Inferior parietal cortex (tissue), 1 donor: ENCODE measurements at regions not wholly inside any gene's neighbourhood (a gene's known extent, or its start where the extent isn't known, plus 50 kb on each side); places are given as distances from the start of the nearest gene placed in this dataset.
"Not testable (repeated sequence)": the region's sequence is repeated elsewhere in the genome, so short reads cannot be mapped to it uniquely, and the experiment has no call there.

ENCODE experiments used
- DNase-seq: peaks from one replicate; pipeline ENCODE4 v3.0.0-alpha.2; 2016; ENCODE audit errors: extremely low spot score

GRCh38 chr15:70602834-70603560 lies 160.4 kb downstream of the UACA start:
- DNase-seq: peak; percentile 20

GRCh38 chr15:70602281-70602680 lies 161.1 kb downstream of the UACA start:
- no peak for DNase-seq

GRCh38 chr15:70597945-70598344 lies 165.4 kb downstream of the UACA start:
- no peak for DNase-seq

- DNase-seq: no peak
These were observed 166.2 kb downstream of the UACA start for GRCh38 chr15:70597056-70597603.

- no peak for DNase-seq
These were observed 166.9 kb downstream of the UACA start for GRCh38 chr15:70596354-70597055.

- no peak for DNase-seq
These were observed 169.6 kb downstream of the UACA start for GRCh38 chr15:70593795-70594194.

- DNase-seq: no peak
These were observed 173.6 kb downstream of the UACA start for GRCh38 chr15:70589728-70590127.

GRCh38 chr15:70589221-70589620 lies 174.1 kb downstream of the UACA start:
- no peak for DNase-seq

- DNase-seq: no peak
These were observed 174.7 kb downstream of the UACA start for GRCh38 chr15:70588613-70589012.

- no peak for DNase-seq
These were observed 175.3 kb downstream of the UACA start for GRCh38 chr15:70587896-70588567.

GRCh38 chr15:70587012-70587634 lies 176.2 kb downstream of the UACA start:
- not testable (repeated sequence) for DNase-seq

GRCh38 chr15:70586241-70586640 lies 177.1 kb downstream of the UACA start:
- DNase-seq: no peak

- no peak for DNase-seq
These were observed 177.7 kb downstream of the UACA start for GRCh38 chr15:70585707-70586034.

GRCh38 chr15:70584838-70585706 lies 178.3 kb downstream of the UACA start:
- no peak for DNase-seq

GRCh38 chr15:70584441-70584837 lies 178.9 kb downstream of the UACA start:
- DNase-seq: no peak

GRCh38 chr15:70583006-70583405 lies 180.4 kb downstream of the UACA start:
- DNase-seq: no peak

GRCh38 chr15:70582143-70582945 lies 181.0 kb downstream of the UACA start:
- DNase-seq: no peak

- DNase-seq: no peak
These were observed 182.4 kb downstream of the UACA start for GRCh38 chr15:70580958-70581357.

GRCh38 chr15:70580286-70580685 lies 183.1 kb downstream of the UACA start:
- DNase-seq: no peak

- DNase-seq: no peak
These were observed 183.6 kb downstream of the UACA start for GRCh38 chr15:70579766-70580165.
